AG04450 (cell line): ENCODE measurements at regions not wholly inside any gene's neighbourhood (a gene's known extent, or its start where the extent isn't known, plus 50 kb on each side); places are given as distances from the start of the nearest gene placed in this dataset.
"Not testable (repeated sequence)": the region's sequence is repeated elsewhere in the genome, so short reads cannot be mapped to it uniquely, and the experiment has no call there.

Experiments
- CTCF ChIA-PET: fragments of 300-600, 350-600 bp; formaldehyde crosslinking; extraction: SDS; loops from one replicate; lab custom pipeline; 2022; ENCODE audit warnings: antibody characterized with exemption, inconsistent platforms; lab: Charles Lee
- POLR2A ChIA-PET: fragments of 350-600 bp; formaldehyde crosslinking; extraction: SDS; loops from one replicate; lab custom pipeline; 2021; ENCODE audit warnings: antibody characterized with exemption, inconsistent platforms; lab: Yijun Ruan, JAX
- DNase-seq: peaks from one replicate; pipeline ENCODE4 v3.0.0-alpha.2; 2011; ENCODE audit warnings: low read depth, low spot score
- H3K27ac ChIP-seq: one replicate; pipeline ENCODE4 v1.5.1; 2012; ENCODE audit warnings: low read depth, low read length, control low read depth
- H3K27me3 ChIP-seq: one replicate; pipeline ENCODE4 v1.6.0; 2012; ENCODE audit warnings: low read length; ENCODE audit not compliant: control insufficient read depth, insufficient read depth
- H3K4me3 ChIP-seq: 2 replicates; pipeline ENCODE4 v1.5.1; 2011; ENCODE audit warnings: mild to moderate bottlenecking, low read depth, low read length, control low read depth
- H3K9me3 ChIP-seq: 2 replicates; pipeline ENCODE4 v1.5.1; 2012; ENCODE audit warnings: low read length; ENCODE audit not compliant: control insufficient read depth, insufficient read depth
- CTCF ChIP-seq: IDR thresholded peaks from 2 replicates; pipeline ENCODE4 v1.5.1; 2011; ENCODE audit warnings: low read depth, low read length, control low read depth, inconsistent platforms

GRCh38 chr12:24630856-24631255 lies 318.0 kb downstream of the BCAT1 start:
- Histone ChIP-seq H3K27ac (no peak overlapping the region), H3K4me3 (no peak overlapping the region), H3K27me3 (no peaks in the 10 kb centered on the region), H3K9me3 (no peaks in the 10 kb centered on the region)
- TF ChIP-seq CTCF: no peak
- ChIA-PET POLR2A (no interaction called here), CTCF (no interaction called here)
- no peak for DNase-seq

- CTCF ChIA-PET: no interaction called here
Measured at GRCh38 chr12:24630446-24630845, 318.5 kb downstream of the BCAT1 start.

GRCh38 chr12:24625103-24625502 lies 323.8 kb downstream of the BCAT1 start:
- Histone ChIP-seq H3K27me3 (no peaks in the 10 kb centered on the region), H3K4me3 (no peak overlapping the region), H3K27ac (no peak overlapping the region), H3K9me3 (no peaks in the 10 kb centered on the region)
- ChIA-PET POLR2A (no interaction called here), CTCF (no interaction called here)
- TF ChIP-seq CTCF: no peak
- DNase-seq: no peak

More at GRCh38 chr12:24630446-24630845, 318.5 kb downstream of the BCAT1 start:
- no peaks in the 10 kb centered on the region for H3K27me3 ChIP-seq
- peak; percentile 11; the same call in 1 of the 2 replicates for TF ChIP-seq CTCF
- H3K27ac ChIP-seq: no peak overlapping the region
- H3K4me3 ChIP-seq: no peak overlapping the region
- no peak for DNase-seq
- no peaks in the 10 kb centered on the region for H3K9me3 ChIP-seq
- POLR2A ChIA-PET: no interaction called here

GRCh38 chr12:24619954-24620353 lies 328.9 kb downstream of the BCAT1 start:
- DNase-seq, H3K27ac ChIP-seq, H3K9me3 ChIP-seq, H3K4me3 ChIP-seq, POLR2A ChIA-PET, H3K27me3 ChIP-seq: not testable (repeated sequence)
- CTCF ChIA-PET: interaction anchor here (1.3 kb wide), 1 partner anchor 159 kb away, joined by 3 read pairs; no protein-coding TSS in a partner anchor

- H3K27ac ChIP-seq: no peak overlapping the region
- no peak overlapping the region for H3K4me3 ChIP-seq
- peaks cover 3% of the 10 kb centered on the region for H3K9me3 ChIP-seq
- ChIA-PET POLR2A (no interaction called here), CTCF (no interaction called here)
- no peaks in the 10 kb centered on the region for H3K27me3 ChIP-seq
- no peak for TF ChIP-seq CTCF
- DNase-seq: no peak
Measured at GRCh38 chr12:24617471-24617870, 331.4 kb downstream of the BCAT1 start.

GRCh38 chr12:24615967-24616411 lies 332.9 kb downstream of the BCAT1 start:
- Histone ChIP-seq H3K27me3 (no peaks in the 10 kb centered on the region), H3K9me3 (peaks cover 4% of the 10 kb centered on the region), H3K27ac (no peak overlapping the region), H3K4me3 (no peak overlapping the region)
- TF ChIP-seq CTCF: no peak
- POLR2A ChIA-PET: no interaction called here
- DNase-seq: peak; percentile 29
- CTCF ChIA-PET: no interaction called here
